Astrocyte of the hippocampus (primary cell): ENCODE measurements at regions not wholly inside any gene's neighbourhood (a gene's known extent, or its start where the extent isn't known, plus 50 kb on each side); places are given as distances from the start of the nearest gene placed in this dataset.
A peak's percentile ranks its signal among the peaks of the same experiment; 100 is the strongest.
"Not testable (repeated sequence)": the region's sequence is repeated elsewhere in the genome, so short reads cannot be mapped to it uniquely, and the experiment has no call there.

ENCODE experiments used
- DNase-seq: peaks from one replicate; pipeline ENCODE4 v3.0.0; 2011; ENCODE audit warnings: low read depth, low spot score

DNA sequence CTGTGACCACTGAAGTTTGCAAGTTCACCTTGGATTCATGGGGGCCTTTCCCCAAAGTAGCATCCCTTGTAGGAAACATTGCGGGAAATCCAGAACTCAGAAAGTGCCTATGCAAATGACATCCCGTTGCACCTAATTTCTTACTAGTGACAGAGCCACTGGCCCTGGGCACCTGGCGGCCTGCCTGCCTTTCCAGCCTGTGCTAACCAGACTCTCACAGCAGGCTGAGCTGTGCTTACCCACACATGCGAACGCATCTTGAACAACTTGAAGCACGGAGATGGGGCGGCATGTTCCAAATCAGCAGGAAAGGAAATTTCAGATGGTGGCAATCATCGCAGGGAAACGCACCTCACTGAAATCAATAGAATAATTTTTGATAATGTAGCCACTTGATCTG is 405.8 kb downstream of the TMEM182 start:
- DNase-seq = no peak

DNA sequence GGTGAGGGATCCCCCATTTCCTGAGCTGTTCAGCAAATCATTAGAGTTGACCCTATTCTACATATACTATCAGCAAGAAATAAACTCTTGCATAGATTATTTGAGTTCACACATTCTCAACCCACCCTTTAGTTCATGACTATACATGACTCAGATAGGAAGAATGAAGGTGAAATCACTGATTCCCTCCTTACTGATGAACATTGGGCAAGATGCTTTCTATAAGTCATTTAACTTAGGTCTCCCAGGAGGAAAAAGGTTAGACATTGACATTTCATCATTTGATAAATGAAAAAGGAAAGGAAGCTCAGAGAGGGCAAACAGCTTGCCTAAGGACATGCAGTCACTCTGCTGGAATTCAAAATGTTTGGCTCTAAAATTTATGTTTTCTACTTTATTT is 408.0 kb downstream of the TMEM182 start:
- no peak for DNase-seq

- no peak for DNase-seq
Measured at GRCh38 chr2:103172821-103173220, 411.0 kb downstream of the TMEM182 start.

- peak; percentile 63 for DNase-seq
Measured at GRCh38 chr2:103174711-103175110, 412.9 kb downstream of the TMEM182 start.

GRCh38 chr2:103176294-103176915 is 414.6 kb downstream of the TMEM182 start:
- DNase-seq = peak; percentile 26

DNA sequence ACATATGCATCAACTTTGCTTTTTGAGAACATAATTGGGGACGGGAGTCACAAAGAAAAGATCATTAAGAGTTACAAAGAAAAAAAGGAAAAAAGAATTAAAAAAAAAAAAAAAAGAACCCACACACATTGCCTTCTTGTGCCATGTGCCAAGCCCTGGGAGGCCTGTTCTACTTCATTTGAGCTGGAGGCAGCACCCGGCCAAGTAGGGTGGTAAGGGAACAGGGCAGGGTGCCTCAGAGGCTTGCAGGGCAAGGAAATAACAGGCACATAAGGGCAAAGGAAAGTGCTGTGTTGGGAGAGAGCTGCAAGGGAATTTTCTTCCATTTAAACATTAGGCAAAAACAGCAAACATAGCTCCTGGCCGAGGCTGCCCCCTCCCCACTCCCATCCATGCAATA is 418.0 kb downstream of the TMEM182 start:
- DNase-seq = peak; percentile 58

GRCh38 chr2:103183061-103183460 is 421.2 kb downstream of the TMEM182 start:
- DNase-seq = no peak

DNA sequence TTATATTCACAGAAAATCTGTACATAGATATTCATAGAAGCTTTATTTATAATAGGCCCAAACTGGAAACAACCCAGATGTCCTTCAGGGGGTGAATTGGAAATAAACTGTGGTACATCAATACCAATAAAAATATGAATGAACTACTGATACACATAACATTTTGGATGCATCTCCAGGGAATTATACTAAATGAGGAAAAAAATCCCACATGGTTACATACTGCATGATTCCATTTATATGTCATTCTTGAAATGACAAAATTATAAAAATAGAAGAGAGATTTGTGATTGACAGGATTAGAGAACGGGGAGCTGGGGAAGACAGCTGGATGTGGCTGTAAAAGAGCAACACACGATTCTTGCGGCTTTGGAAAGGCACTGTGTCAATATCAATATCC is 435.0 kb downstream of the TMEM182 start:
- no peak for DNase-seq

DNA sequence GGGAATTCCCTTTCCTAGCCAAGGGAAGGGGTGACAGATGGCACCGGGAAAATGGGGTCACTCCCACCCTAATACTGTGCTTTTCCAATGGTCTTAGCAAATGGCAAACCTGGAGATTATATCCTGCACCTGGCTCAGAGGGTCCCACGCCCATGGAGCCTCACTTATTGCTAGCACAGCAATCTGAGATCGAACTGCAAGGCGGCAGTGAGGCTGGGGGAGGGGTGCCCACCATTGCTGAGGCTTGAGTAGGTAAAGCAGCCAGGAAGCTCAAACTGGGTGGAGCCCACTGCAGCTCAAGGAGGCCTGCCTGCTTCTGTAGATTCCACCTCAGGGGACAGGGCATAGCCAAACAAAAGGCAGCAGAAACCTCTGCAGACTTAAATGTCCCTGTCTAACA is 438.9 kb downstream of the TMEM182 start:
- not testable (repeated sequence) for DNase-seq

GRCh38 chr2:103208916-103209315 is 447.1 kb downstream of the TMEM182 start:
- DNase-seq = no peak

DNA sequence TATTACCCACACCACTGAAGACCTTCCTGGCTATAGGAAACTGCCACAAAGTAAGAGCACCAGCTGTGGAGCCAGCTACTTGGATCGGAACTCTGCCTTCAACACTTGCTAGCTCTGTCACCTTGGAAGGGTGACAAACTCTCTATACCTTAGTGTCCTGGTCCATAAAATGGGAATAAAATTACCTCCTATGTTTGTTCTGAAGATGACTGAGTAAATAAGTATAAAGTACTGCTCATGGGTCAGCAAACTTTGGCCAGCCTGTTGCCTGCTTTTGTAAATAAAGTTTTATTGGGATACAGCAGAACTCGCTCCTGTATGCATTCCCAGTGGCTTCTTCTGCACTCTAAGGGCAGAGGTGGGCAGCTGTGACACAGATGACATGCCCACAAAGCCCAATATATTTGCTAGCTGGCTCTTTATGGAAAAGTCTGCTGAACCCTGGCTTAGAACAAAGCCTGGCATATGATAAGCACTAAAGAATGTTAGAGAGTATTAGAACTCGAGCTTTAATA is 451.3 kb downstream of the TMEM182 start:
- DNase-seq = no peak

DNA sequence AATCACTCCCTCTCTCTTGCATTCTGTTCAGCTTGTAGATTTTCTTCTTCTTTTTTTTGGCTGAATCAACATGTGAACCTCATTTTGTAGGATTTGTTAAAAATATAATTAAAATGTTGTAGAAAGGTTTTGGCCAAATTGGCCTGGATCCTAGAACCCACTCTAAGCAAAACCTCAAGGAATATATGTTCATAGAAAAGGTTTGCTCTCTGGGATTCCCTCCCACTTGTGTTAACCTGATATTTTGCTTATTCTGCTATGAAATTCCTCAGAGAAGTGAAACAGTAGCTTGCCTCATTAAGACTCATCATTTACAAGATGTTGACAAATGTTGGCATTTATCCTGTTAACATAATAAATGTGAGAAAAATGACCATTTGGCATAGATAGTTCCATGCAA is 456.7 kb downstream of the TMEM182 start:
- no peak for DNase-seq

DNA sequence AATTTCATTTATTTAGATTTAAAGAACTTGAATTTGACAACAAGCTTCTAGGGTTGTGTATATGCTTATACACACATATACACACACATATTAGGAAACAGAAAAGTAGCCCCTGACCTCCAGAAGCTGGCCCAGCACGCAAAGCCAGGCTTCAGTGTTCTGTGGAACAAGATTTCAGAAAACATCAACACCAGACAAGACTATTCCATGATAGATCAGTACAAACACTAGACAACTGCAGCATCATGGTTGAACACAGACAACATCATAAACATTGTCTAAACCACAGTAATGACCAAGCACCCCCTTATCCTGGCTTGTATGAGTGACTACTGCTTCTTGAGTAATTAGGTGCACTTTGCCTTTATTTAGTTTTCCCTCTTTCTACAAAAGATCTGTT is 457.6 kb downstream of the TMEM182 start:
- no peak for DNase-seq

DNA sequence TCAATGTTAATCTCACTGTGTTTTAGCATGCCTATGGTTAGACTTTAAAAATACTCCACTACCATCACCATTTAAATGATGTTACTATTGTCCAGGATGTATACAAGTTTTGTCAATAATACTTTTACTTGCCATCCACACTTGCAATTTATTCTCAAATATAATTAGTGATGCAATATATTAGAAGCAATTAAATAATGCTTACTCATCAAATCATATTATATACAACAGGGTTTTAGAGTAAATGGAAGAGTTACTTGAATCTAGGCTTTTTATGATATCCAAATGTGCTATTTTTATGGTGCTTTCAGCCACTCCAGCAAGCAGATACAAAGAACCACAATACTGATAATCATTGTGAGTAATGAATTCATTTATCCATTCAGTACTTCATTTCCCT is 461.1 kb downstream of the TMEM182 start:
- DNase-seq = no peak

DNA sequence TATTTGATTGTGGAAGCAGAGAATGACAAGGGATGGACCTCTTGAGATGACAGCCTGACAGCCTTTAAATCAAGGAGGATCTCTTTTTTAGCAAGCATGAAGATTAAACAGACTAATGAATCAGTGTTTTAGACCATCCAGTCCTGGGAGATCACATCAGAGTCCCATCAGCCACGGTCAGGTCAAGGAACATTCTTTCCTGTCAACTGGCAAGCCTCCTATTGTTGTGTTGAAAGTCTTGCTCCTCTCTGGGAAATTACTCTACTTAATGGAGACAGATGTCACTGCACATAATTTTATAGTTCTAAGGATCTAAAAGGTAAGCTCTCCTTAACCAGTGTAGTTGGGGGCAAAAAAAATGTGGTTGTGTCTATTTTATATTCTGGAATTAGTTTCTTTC is 469.0 kb downstream of the TMEM182 start:
- DNase-seq = no peak

- DNase-seq = peak; percentile 26
Measured at GRCh38 chr2:103232865-103233264, 471.0 kb downstream of the TMEM182 start.

- no peak for DNase-seq
Measured at GRCh38 chr2:103233691-103234090, 471.9 kb downstream of the TMEM182 start.

GRCh38 chr2:103235283-103235682 is 473.5 kb downstream of the TMEM182 start:
- DNase-seq = no peak

DNA sequence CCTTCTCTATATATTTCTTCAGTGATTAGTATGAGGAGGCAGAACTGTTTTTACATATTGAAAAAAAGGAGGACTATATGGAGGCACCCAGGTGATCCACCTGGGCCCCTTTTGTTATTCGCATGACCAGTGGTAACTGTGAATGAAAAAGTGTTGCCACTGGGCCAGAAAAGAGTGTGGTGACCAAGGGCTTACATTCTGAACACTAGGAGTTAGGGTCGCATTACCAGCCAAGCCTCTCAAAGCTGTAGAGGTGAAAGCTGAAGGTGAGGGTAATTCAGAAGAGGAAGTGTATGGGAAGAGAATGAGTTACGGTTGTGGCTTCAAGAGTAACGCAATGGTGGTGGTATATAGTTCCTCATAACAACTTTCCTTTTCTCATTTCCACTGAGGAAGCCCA is 487.6 kb downstream of the TMEM182 start:
- no peak for DNase-seq

DNA sequence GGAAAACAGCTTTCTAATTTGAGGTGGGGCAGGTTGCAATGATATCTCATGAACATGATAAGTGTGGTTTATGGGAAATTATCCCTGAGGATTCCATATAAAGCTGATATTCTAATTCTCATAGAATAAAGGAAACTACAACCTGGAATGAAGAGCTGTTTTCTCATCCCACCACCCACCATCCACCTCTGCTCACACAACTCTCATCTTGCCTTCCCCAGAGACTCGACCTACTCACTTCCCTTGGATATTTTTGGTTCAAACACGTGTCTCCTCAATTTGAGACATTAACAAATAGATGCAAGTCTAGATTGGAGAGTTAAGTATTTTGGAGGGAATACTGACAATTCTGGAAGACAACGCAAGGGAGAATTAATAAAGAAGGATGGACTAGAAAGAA is 490.9 kb downstream of the TMEM182 start:
- DNase-seq = no peak

DNA sequence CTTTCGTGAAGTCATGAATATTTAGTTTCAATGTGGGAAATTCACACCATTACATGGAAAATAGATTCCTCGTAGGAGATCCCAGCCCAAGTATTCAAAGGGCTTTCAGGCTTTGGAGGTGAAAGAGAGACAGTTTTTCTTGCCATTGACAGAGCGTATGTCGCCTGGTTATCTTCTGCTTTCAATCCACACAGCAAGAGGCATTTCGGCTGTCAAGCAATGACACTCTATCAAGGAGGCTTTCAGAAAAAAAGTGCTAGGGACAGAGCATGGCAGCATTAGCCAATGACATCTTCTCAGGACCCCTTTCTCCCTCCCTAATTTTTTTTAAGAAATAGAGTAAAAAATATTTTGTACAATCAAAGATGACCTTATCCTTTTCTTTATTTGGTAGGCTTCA is 492.8 kb downstream of the TMEM182 start:
- no peak for DNase-seq

DNA sequence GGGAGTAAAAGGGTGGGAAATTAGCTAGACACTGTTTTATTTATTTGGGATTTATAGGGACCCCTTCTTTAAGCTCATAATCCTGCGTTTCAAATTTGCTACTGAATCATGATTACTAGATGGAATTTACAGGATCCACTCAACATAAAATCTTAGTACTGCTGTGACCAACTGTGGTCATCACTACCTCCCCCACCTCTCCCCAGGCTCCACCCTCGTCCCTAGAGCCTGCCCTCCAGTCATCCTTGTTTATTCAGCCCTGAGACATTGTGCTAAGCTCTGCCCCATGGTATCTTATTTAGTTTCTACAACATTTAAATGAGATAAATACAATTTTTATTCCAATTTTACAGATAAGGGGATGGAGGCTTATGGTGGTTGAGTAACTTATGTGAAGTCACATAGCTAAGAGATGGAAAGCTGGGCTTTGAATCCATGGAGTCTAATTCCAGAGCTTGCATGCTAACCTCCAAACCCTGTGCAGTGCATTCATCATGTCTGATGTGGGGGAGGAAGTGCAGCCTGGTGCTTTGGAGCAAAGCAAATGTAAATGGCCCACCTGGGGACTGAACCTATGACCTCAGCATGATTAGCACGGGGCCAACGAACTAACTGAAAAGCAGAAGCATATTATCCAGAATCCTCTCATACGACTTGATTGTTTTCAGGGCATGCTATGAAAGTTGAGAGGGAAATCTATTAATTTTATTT is 502.4 kb downstream of the TMEM182 start:
- DNase-seq = no peak

DNA sequence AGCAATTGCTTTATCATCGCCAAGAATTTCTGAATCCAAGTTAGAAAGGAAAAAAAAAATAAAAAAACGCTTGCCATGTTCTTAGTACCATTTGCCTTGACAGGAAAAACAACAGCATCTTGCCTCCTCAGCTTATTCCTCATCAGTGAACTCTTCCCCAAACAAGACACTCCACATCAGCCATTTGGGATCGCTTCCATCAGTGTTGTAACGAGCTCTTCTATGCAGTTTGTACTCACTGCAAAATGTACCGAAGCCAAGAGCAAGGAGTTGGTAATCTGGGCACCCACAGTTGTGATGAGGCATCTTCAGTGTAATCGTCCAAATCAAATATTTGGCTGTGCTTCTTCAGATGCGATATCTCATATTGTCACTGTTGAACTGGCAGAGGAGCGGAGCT is 503.7 kb downstream of the TMEM182 start:
- DNase-seq = no peak
